H1 (cell line): ENCODE measurements at regions not wholly inside any gene's neighbourhood (a gene's known extent, or its start where the extent isn't known, plus 50 kb on each side); places are given as distances from the start of the nearest gene placed in this dataset.

ENCODE experiments used
- KDM1A ChIP-seq: fragments of 200-600, 300-600 bp; sonication (generic); IDR thresholded peaks from 2 replicates; pipeline ENCODE4 v1.7.1; 2016; ENCODE audit warnings: mild to moderate bottlenecking, low read length, borderline replicate concordance
- KDM5A ChIP-seq: fragments of 200-600 bp; IDR thresholded peaks from 2 replicates; pipeline ENCODE4 v1.7.1; 2012; ENCODE audit warnings: mild to moderate bottlenecking, low read length, inconsistent platforms, mixed read lengths
- MAFK ChIP-seq: IDR thresholded peaks from 2 replicates; pipeline ENCODE4 v1.6.1; 2012; ENCODE audit warnings: low read depth, mild to moderate bottlenecking, improper control_type of control experiment, low read length

- no peak for TF ChIP-seq KDM5A
- TF ChIP-seq KDM1A: no peak
- TF ChIP-seq MAFK: no peak
Measured at GRCh38 chrX:125709074-125709473, 389.4 kb downstream of the TEX13C start (continued).
